ENCODE measurements at regions not wholly inside any gene's neighbourhood (a gene's known extent, or its start where the extent isn't known, plus 50 kb on each side); places are given as distances from the start of the nearest gene placed in this dataset.
"Not testable (repeated sequence)": the region's sequence is repeated elsewhere in the genome, so short reads cannot be mapped to it uniquely, and the experiment has no call there.

DNA sequence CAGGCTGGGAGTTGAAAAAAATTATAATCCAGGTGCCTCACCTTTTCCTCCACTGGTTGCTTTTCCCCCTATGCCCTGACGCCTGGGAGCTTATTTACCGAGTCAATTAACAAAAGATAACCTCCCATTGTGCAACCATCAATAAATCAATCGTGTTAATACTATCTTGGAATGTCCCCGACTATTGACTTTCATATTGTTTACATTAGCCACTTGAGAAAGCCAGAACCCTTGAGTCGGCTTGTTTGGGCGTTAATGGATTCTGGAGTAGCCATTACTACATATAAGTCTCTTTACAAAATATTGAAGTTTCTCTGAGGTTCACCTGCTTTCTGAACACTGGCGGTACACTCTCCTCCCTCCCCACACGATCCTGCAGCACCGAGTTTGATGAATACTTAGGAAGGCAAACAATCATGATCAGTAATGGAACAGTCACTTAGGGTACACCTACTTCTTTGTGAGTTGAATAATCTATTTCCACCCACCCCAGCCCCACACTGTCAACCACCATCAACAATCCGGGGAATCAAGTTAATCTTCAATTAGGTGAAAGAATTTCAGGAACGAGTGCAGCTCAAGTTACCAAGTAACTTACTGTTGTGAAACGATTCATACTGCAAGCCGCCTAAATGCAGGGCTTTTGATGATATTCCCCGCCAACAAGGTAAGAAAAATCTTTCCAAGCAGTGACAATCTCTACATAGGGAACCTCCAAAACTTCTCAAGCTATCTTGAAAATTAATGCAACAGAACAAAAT, 159.3 kb upstream of the NR2F2 start:
- no peak for DNase-seq

DNA sequence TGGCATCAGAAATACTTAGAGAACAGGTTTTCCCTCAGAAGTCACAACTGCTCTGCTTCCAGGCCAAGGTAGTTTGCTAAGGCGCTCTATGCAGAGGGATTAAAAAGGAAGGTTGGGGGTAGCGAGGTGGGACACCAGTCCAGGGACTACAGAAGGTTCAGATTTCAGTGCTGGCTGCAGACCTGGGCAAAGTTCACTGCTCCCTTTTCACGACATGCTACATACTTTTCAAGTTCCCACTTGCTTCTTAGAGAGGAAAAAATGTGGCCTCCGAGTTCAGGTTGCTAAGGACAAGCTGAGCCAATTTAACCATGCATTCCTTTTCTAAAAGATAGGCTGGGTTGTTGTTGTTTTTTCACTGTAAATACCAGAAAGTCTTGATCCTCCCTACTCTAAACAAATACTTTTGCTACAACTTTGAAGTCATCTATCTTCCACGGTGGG, 158.6 kb upstream of the NR2F2 start:
- no peak for DNase-seq

DNA sequence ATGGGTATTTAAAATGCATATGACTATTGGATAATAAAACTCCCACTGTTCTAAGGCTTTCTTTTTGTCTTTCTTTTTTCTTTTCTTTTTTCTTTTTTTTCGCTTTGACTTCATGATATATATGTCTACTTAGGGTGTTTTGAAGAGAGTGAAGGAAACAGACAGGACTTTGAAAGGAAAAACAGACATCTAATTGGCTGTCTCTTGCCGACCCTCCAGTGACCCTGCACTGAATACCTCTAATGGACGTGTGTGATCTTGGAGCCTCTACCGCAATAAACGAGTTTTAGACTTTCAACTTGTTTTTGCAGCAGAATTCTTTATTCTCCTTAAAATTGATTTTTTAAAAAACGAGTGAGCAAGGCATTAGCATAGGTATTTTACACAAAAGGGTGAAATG, 158.1 kb upstream of the NR2F2 start:
- DNase-seq: no peak

DNA sequence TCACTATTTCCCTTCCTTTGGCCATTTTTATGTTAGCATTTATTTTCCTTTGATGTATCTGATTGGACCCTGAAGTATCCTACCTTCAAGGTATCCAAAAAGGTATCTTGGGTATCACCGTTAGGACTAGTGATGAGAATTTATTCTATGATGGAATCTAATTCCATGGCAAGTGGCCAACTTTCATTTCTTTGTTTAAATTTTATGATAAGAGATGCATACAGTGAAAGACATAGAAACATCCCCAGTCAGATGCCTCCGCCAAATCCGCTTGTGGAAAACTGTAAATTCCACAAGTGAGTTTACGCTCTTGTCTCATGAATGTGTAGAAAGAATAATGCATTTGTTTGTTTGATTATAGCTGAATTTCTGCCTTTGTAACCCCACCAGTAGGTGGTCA, 153.7 kb upstream of the NR2F2 start:
- no peak for DNase-seq

DNA sequence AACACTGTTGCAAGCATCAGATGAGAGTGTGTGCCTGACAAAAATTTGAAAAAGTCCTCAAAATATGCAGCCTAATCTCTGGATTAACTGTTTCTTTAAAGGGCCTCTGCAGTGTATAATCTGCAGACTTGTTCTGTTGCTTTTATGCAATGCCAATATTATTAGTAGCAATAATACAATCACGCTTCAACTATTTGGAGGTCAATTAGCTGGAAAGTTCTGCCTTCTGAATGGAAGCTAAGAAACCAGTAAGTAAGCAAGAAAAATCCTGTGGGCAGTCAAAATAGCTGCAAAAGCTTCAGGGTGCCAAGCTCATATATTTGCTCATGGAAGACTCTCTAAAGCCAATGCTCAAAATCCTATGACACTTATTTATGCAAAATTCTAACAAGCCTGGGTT, 153.2 kb upstream of the NR2F2 start:
- DNase-seq: no peak

DNA sequence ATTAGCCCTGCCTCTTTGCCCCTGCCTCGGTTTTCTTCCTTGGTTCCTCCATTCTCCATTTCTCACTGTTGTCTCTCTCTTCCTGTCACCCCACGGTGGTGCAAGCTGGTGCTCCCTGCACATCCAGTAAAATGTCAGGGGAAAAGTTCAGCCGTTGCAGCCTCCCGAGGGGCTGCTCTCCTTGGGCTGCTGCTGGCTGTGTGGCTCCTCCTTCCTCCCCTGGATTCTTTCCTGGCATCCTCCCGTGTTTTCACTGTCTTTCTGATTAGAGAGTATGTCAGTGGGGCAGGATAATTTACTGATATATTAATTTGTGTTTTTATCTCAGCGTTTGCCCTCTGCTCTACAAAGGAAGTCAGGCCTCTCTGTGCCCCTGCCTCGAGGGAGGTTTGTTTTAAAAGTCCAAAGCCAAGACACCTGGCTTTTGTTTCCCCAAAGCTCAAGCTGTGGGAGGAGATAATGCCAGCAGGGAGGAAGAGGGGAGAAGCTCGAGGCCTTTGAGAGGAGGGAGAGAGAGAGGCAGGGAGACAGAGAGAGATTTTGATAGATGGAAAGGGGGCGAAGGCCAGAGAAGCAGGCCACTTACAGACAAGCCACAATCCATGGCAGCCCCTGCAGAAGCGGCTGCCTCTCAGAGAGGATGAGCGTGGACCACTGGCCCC, 150.3 kb upstream of the NR2F2 start:
- DNase-seq: no peak

DNA sequence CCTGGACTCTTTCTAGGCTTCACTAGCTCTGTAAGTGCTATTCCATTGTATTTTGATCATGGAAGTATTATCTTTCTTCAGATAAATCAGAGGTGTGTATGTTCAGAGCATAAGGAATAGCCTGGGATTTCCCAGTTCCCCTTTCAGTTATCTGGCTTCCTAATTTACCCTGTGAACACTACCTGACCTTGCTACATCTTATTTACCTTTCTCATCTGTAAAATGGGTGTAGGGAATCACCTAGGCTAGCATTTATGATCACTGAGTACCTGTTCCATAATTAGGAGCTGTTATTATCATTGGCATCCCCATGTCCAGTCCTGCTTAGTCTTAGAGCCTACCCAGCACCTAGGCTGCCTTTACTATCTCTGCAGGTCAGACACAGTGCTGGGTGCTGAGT, 149.3 kb upstream of the NR2F2 start:
- DNase-seq: no peak

DNA sequence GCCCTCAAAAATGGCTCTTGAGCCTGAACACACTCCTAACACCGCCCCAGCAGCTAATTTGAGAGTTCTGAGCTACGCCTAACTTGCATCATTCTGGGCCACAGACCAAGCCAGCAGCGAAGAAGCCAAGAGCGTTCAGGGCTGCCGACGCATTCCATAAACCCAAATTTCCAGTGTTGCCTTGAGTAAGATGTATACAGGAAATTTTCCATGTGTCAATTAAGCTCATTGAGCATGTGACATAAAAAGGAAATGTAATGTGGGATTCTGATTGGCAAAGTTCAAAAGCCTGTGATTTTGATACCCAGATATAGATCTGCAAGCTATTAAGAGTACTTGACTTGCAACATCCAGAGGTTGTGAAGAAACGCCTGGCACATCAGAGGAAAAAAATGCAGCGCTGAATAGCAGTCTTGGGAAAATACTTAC, 148.6 kb upstream of the NR2F2 start:
- DNase-seq: no peak

DNA sequence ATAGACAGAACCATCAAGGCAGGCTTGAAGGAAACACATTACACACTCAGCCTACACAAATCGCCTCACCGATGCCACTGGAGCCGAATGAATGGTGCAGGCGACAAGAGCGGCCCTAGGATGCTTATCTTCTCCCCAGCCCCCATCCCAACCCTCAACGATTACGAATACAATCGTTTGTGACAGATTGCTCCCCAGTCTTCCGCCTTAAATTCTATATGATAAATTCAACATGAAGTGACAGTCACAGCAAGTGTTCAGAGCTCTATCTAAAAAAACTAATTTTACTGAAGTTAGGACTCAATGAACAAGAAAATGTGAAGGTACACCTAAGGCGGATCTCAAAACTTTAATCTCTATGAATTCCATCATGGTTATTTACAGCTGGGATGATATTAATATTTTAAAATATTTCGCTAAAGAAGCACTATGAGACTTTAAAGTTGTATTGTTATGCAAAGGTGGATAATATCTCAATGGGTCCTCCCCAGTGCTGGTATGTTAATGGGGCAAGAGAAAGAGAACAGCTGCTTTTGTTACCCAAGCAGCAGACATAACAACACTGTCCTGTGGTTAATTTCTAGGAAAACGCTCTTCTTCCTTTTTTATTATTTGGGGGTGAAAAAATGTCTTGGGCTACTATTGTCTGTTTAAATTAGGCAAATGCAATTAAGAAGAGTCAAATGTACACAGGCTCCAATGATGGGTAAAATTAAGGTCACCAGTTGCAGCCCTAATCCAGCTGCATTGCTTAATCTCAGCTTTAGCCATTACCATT, 147.6 kb upstream of the NR2F2 start:
- no peak for DNase-seq

DNA sequence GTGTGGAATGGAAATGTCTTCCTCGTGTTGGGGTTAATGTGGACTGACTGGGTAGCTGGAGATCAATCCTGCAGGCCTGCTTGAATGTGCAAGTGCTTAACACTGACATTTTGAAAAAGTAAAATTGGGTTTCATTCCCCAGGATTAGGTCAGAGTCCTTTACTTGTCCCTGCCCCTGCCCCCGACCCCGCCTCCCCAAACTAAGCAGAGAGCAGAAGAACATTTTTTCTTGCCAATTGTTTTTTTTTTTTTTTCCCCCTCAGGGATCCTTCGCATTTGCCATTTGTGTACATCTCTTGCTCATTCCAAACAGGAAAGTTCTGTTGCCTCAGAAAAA, 147.0 kb upstream of the NR2F2 start:
- no peak for DNase-seq

DNA sequence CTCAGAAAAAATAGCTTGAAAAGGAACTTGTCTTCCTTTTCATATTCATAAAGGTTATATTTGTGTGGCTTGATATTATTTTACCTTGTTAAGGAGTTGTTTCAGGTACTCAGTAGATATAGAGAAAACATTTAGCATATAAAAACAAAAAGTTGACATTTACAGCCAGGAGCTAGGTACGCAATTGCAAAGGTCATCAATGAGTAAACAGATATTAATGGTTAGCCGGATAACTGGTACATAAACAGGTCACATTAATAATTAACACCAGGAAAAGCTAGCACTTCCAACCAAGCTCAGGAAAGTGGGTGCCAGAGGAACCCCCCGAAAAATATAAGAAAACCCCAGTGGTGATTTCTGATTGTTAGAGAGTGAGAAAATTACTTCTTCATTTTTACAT, 146.6 kb upstream of the NR2F2 start:
- DNase-seq: no peak

DNA sequence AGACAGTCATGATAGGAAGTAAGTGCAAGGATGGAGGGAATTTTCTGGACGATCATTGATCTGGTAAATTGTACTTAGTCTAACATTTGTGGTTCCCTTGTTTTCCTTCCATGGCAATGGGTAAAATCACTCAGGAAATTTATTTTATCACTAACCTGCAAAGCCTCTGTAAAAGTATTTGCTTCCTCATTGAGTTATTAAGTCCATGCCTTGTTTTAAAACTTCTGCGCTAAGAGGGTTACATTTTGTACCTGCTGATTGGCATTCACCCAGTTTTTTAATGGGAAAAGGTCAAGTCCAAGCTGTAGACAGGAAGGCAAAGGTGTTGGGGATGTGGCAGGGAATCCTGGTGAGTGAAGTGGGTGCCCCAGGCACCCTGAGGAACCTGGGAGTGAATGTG, 146.2 kb upstream of the NR2F2 start:
- no peak for DNase-seq

DNA sequence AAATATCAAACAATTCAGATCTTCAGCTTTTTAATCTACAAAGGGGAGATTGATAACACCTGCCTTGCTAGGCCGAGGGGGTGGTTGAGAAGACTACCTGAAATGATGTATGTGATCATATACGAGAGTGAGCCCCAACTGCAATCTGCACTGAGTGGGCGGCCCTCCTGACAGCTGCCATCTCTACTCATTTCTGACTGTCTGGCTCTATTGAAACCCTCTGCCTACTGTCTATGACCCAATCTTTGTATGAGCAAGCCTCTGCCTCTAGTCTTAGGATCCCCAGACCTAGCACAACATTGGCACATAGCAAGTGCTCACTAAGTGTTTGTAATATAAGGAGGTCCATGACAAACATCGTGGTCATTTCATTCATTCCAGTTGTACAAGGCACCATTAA, 144.4 kb upstream of the NR2F2 start:
- no peak for DNase-seq

DNA sequence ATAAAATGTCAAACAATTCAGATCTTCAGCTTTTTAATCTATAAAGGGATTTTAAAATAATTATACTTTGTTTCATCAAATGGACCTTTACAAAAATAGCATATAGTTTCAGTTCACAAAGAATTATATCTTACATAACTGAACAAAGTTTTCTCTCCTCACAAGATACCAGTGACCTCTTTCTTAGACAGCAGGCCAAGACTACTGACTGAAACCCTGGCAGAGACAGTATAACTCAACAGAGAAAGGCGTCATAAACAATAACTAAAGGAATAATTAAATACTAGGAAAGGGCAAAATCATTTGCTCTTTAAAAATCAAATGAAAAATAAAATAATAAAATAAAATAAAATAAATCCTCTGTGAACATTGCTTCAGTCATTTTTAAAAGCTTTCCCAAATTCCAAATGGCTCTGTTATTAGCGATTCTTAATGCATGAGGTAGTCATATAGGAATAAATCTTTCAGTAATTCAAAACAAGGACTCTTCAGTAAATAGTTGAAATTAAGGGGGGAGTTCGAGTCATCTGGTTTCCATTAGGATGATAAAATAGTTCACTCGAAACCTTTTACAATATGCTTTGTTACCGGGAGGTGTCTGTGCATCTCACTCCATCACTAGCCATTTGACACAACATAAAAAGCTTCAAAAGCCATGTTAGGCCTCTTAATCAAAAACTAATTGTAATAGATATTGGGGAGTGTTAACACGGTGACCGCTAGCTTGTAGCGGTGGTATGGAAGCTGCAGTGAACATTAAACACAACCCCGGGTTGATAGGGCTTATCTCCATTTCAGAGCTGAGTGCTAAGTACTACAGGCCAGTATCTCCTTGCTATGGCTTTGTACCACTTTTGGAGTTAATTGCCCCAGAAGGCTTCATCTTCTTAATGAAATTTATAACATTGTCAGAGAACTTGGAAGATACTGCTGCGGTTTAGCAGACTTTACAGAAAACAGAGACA, 142.9 kb upstream of the NR2F2 start:
- DNase-seq: no peak

DNA sequence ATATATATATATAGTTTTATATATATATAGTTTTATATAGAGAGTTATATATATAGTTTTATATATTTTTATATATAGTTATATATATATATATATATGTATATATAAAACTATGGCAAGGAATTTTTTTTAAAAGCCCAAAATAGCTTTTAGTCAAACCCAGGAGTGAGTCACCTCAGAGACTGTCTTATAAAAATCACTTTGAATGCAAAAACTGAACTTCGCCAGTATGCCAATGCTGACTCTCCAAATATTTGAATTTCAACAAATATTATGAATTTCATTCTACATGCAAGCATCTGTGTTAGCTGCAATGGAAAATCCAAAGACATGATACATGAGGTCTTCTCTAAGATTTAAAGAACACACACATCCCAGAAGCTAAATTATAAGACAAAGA, 132.8 kb upstream of the NR2F2 start:
- no peak for DNase-seq

DNA sequence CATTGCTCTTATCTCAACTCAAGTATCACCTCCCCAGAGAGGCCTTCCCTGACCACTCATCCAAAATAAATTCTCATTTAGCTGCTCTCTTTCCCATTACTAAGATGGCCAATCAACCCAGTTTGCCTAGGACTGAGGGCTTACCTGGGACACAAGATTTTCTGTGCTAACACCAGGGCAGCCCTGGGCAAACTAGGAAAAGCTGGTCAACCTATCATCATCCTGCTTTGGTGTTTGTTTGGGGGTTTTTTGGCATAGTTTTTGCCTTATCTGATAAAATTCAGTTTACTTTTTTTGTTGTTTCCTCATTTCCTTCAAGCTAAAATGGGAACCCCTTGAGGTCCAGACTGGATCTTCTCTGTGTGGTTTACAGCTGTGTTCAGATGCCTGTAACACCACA, 131.4 kb upstream of the NR2F2 start:
- DNase-seq: no peak

DNA sequence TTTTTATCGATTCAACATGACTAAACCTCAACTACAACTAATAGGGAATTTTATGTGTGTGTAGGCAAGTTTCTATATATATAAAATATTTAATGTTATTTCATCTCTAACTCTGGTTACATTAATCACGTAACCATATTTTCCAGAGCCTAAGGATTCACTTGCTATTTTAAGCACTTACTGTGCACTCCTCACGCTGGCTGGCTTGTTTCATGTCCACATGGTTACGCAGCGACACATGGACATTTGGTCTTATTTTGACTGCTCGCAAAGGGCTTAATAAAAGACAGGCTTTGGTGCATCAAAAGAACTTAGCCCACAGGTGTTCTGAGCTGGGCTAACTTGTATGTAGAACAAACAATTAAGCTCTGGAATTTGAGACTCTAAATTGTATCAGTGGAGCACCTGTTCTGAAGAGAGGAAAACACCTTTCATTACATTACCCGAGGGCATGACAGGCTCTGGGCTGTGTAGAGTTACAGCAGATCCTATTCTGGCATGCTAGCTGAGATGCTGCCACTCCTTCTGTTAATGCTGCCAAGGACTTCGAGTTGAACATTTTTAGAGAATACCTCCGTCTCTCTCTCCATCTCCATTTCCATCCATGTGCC, 130.0 kb upstream of the NR2F2 start:
- DNase-seq: no peak

DNA sequence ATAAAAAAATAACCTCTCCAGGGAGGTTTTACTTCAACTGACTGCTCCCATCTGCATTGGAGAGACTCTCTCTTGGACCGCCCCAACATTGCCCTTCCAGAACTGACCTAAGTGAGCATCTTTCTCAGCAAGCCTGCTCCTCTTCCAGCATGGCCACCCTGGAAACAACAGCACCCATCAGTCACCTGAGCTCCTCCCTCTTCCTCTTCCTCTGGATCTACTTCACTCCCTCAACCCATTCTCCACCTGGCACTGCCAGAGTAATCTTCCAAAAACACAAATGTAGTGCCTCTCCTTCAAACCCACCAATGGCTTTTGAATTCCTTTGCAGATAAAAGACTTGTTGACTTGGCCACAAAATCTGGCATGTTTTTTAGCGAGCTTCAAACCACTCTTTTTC, 128.8 kb upstream of the NR2F2 start:
- DNase-seq: no peak

DNA sequence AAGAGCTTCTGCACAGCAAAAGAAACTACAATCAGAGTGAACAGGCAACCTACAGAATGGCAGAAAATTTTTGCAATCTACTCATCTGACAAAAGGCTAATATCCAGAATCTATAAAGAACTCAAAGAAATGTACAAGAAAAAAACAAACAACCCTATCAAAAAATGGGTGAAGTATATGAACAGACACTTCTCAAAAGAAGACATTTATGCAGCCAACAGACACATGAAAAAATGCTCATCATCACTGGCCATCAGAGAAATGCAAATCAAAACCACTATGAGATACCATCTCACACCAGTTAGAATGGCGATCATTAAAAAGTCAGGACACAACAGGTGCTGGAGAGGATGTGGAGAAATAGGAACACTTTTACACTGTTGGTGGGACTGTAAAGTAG, 124.9 kb upstream of the NR2F2 start:
- not testable (repeated sequence) for DNase-seq

DNA sequence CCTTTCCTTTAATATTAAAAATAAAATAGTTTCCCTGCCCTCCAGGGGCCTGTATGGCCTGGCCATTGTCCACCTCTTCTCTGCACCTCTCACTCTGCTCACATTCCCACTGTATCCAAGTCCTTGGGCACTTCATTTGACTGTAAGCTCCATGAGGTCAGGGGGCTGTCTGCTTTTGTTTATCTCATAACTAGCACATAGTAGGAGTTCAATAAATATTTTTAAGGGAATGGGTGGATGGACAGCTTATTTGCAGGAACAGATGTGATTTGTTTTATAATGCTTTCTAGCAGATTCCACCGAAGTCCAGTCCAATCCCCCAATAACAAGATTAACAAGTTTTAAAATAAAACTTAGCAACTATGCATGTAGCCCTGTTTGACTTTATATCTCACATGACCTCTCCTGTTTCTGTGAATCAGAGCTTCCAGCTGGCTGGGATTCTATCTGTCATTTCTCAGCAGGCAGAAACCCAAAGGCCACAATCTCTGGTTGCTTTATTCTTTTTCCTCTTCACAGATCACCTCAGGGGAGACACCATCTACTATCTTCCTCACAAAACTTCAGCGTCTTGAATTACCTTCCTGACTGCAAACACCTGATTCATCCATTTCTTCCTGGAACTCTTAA, 123.0 kb upstream of the NR2F2 start:
- no peak for DNase-seq

DNA sequence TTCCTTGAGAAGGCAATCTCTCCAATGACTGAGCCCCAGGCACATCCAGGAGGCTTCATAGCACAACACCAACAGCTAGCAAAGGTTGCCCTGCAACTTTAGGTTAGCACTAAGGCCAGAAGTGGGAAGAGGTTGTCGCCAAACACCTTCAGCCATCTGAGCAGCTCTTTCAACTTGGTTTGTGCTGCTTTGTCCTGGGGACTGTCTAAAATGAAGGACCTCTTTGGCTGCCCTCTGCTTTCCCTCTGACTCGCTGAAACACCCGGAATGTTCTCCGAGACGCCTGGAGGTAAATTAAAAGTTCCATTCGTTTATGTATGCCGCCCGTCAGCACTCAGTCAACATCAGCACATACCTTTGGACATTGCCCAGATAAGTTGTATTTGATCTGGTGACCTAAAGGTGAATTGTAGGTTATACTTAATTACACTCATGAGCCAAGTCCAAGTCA, 121.2 kb upstream of the NR2F2 start:
- DNase-seq: no peak

DNA sequence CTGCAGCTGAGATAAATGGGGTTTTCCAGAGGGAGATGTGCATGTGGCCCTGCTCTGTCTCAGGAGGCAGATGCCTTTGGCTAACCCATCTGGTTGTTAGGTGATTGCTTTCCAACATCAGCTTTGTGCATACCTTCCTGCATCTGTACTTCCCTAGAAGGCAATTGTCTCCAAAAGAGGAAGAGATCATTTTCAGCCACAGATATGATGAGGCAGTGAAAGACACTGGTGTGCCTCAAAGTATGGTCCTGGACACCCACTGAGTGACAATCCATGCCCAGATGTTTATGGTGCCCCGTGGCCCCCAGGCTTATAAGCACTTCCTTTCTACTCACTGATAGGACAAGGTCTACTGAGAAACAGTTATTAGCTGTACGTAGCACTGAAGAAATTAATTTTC, 117.5 kb upstream of the NR2F2 start:
- DNase-seq: no peak
